D721Med (cell line): ENCODE measurements at regions not wholly inside any gene's neighbourhood (a gene's known extent, or its start where the extent isn't known, plus 50 kb on each side); places are given as distances from the start of the nearest gene placed in this dataset.

Source experiments
- DNase-seq: peaks from one replicate; pipeline ENCODE4 v3.0.0; 2011; ENCODE audit warnings: low spot score; ENCODE audit not compliant: insufficient read length
- FAIRE-seq: peaks from 2 replicates; lab custom pipeline; 2011; peaks lifted over from hg19 to GRCh38; lab: Jason Lieb, UNC
- TF ChIP-seq, protein P1 (sequence below): IDR thresholded peaks from 2 replicates; pipeline ENCODE4 v1.5.1; 2012; ENCODE audit warnings: mild to moderate bottlenecking, control low read depth; ENCODE audit not compliant: insufficient read depth; ENCODE audit errors: missing control alignments

DNA sequence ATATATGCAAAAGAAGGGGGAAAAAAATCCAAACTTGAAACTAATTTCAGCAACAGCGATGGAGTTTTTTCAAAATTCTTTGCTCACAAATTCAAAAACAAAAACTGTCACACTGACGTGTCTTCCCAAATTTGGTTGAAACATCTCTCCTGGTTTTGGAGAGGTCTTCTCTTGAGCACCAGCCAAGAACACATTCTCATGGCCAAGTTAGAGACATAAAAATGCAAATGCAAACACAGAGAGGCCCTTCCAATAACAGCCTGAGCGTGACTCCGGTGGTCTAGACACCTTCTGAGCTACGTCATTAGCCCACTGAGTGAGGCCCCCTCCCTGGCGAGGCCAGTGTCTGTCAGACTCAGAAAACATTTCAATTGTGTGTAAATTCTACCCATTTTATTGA is 436.0 kb upstream of the PROK2 start:
- FAIRE-seq = no peak
- no peak for DNase-seq
- TF ChIP-seq, protein P1, sequence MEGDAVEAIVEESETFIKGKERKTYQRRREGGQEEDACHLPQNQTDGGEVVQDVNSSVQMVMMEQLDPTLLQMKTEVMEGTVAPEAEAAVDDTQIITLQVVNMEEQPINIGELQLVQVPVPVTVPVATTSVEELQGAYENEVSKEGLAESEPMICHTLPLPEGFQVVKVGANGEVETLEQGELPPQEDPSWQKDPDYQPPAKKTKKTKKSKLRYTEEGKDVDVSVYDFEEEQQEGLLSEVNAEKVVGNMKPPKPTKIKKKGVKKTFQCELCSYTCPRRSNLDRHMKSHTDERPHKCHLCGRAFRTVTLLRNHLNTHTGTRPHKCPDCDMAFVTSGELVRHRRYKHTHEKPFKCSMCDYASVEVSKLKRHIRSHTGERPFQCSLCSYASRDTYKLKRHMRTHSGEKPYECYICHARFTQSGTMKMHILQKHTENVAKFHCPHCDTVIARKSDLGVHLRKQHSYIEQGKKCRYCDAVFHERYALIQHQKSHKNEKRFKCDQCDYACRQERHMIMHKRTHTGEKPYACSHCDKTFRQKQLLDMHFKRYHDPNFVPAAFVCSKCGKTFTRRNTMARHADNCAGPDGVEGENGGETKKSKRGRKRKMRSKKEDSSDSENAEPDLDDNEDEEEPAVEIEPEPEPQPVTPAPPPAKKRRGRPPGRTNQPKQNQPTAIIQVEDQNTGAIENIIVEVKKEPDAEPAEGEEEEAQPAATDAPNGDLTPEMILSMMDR = no peak

- DNase-seq (no peak), FAIRE-seq (no peak)
- TF ChIP-seq, protein P1 = no peak
These were observed 434.8 kb upstream of the PROK2 start for GRCh38 chr3:72219752-72220151.

DNA sequence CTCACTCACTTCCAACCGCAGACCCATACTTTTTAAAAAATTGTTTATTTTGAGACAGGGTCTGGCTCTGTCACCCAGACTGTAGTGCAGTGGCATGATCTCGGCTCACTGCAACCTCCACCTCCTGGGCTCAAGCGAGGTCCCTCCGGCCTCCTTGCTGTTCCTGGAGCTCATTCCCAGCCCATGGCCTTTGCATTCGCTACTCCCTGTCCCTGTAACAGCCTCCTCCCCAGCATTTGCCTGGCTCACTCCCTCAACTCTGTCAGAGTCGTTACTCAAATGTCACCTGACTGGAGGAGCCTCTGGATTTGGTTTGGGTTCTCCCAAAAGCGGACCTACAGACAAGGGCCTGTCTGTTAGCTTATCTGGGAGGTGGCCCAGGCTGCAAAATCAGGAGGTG is 432.6 kb upstream of the PROK2 start:
- FAIRE-seq (no peak), DNase-seq (no peak)
- TF ChIP-seq, protein P1 = no peak

GRCh38 chr3:72214066-72214951 is 429.4 kb upstream of the PROK2 start:
- FAIRE-seq = no peak
- no peak for DNase-seq

DNA sequence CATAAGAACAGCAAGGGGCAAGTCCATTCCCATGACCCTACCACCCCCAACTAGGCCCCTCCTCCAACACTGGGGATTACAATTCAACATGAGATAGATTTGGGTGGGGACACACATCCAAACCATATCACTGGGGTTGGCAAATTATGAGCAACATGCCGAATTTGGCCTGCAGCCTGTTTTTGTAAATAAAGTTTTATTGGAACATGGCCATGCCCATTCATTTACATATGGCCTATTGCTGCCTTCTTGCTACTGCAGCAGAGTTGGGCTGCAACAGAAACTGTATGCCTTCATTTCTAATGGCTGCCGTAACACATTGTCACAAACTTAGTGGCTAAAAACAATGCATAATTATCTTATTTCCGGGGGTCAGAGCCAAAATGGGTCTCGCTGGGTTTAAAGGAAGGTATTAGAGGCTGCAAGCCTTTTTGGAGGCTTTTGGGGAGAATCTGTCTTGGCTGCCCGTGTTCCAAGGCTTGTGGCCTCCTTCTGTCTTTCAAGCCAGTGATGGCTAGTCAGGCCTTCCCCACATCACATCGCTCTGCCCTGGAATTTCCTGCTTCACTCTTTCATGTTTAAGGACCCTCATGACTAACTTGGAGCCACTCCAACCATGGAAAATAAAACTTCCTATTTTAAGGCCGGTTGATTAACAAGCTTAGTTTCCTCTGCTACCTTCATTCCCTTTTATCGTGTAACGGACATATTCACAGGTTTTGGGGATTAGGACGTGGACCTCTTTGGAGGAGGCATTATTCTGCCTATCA is 428.5 kb upstream of the PROK2 start:
- TF ChIP-seq, protein P1 = no peak
- DNase-seq = no peak
- FAIRE-seq = no peak

More at GRCh38 chr3:72214066-72214951, 429.4 kb upstream of the PROK2 start:
- TF ChIP-seq, protein P1 = no peak

DNA sequence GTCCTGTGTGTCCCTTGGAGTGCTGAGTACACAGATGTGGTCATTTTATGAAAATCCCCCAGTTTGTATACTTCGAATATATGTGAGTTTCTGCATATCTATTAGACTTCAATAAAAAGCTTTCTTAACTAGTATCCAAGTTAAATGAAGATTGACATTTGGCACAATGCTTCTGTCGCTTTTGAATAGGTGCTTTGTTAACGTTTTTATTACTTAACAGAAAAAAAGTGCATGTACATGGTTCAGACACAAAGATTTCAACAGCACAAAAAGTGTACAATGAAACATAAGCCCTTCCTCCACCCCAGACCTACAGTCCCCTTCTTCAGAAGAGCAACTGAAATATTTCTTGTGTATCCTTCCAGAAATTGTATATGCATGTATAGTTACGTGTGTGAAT is 427.4 kb upstream of the PROK2 start:
- TF ChIP-seq, protein P1 = no peak
- no peak for FAIRE-seq
- no peak for DNase-seq
